Esophagus squamous epithelium (tissue), 4 donors: ENCODE measurements at regions not wholly inside any gene's neighbourhood (a gene's known extent, or its start where the extent isn't known, plus 50 kb on each side); places are given as distances from the start of the nearest gene placed in this dataset.

Experiments used
- POLR2A ChIP-seq, 4 donors: fragments of 450-650 bp; IDR thresholded peaks; one replicate each; pipeline ENCODE4 v1.6.1; 2017; ENCODE audit warnings: antibody characterized with exemption in 4 of 4, mild to moderate bottlenecking in 4 of 4, moderate library complexity in 3 of 4
- TF ChIP-seq, protein P1 (sequence below), 6 experiments: fragments of 450-650 bp in 4 of 6; fragments of 200-600 bp in 2 of 6; sonication (generic) in 2 of 6; IDR thresholded peaks; one replicate each; pipeline ENCODE4 v1.5.1; 2016 to 2019; ENCODE audit warnings: antibody characterized with exemption in 6 of 6, mild to moderate bottlenecking in 4 of 6, moderate library complexity in 4 of 6

DNA sequence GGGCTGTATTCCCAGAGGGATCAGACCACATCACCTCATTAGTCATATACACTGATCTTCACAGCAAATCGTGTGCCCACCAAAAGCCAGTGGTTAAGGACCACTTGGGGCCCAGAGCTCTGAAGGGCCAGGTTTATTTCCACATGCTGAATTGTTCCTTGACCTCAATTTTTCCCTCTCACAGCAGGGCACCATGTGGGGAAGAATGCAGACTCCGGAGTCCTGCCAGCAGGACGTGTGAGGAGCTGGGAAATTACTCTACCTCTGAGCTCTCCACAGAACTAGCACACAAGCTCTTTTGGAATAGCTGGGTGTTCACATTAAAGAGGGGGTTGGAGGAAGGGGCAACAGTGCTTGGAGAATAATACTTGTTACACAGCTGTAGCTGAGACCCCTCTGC, 57.6 kb upstream of the SEL1L start:
- TF ChIP-seq, protein P1, sequence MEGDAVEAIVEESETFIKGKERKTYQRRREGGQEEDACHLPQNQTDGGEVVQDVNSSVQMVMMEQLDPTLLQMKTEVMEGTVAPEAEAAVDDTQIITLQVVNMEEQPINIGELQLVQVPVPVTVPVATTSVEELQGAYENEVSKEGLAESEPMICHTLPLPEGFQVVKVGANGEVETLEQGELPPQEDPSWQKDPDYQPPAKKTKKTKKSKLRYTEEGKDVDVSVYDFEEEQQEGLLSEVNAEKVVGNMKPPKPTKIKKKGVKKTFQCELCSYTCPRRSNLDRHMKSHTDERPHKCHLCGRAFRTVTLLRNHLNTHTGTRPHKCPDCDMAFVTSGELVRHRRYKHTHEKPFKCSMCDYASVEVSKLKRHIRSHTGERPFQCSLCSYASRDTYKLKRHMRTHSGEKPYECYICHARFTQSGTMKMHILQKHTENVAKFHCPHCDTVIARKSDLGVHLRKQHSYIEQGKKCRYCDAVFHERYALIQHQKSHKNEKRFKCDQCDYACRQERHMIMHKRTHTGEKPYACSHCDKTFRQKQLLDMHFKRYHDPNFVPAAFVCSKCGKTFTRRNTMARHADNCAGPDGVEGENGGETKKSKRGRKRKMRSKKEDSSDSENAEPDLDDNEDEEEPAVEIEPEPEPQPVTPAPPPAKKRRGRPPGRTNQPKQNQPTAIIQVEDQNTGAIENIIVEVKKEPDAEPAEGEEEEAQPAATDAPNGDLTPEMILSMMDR (IDR thresholded peaks at IDR 0.05): no peak
- TF ChIP-seq POLR2A (IDR thresholded peaks at IDR 0.05): no peak
